Fibroblast of lung (primary cell): ENCODE measurements at regions not wholly inside any gene's neighbourhood (a gene's known extent, or its start where the extent isn't known, plus 50 kb on each side); places are given as distances from the start of the nearest gene placed in this dataset.

ENCODE experiments used
- DNase-seq, 2 donors: peaks; one replicate each; pipeline versions ENCODE4 v3.0.0 to v3.0.0-alpha.2; 2010; ENCODE audit warnings: low read depth in 2 of 2
- H2AFZ ChIP-seq: 2 replicates; pipeline ENCODE4 v1.5.1; 2012; ENCODE audit warnings: low read length, control low read depth, inconsistent platforms
- H3K27ac ChIP-seq: 2 replicates; pipeline ENCODE4 v1.5.1; 2011; ENCODE audit warnings: low read length, control low read depth; ENCODE audit not compliant: insufficient read depth
- H3K27me3 ChIP-seq: 2 replicates; pipeline ENCODE4 v1.5.1; 2011; ENCODE audit warnings: mild to moderate bottlenecking, low read length; ENCODE audit not compliant: control insufficient read depth, insufficient read depth
- H3K36me3 ChIP-seq: 2 replicates; pipeline ENCODE4 v1.5.1; 2011; ENCODE audit warnings: low read length; ENCODE audit not compliant: control insufficient read depth, insufficient read depth
- H3K4me1 ChIP-seq: 2 replicates; pipeline ENCODE4 v1.5.1; 2011; ENCODE audit warnings: low read length; ENCODE audit not compliant: control insufficient read depth, insufficient read depth; ENCODE audit errors: extremely low read depth
- H3K4me2 ChIP-seq: 2 replicates; pipeline ENCODE4 v1.5.1; 2011; ENCODE audit warnings: low read length, control low read depth; ENCODE audit not compliant: insufficient read depth; ENCODE audit errors: extremely low read depth
- H3K4me3 ChIP-seq, 4 experiments: fragments of 200-600 bp in 1 of 4; sonication (generic) in 1 of 4; replicated peaks in 1 of 4; 2 replicates each; pipeline ENCODE4 v1.5.1; 2011 to 2016; ENCODE audit warnings: low read length in 4 of 4, low read depth in 3 of 4, mild to moderate bottlenecking in 3 of 4, control low read depth in 2 of 4, inconsistent platforms in 1 of 4, mixed read lengths in 1 of 4; ENCODE audit not compliant: insufficient read depth in 1 of 4; ENCODE audit errors: control extremely low read depth in 1 of 4
- H3K79me2 ChIP-seq: 2 replicates; pipeline ENCODE4 v1.5.1; 2012; ENCODE audit warnings: mild to moderate bottlenecking, low read length, inconsistent platforms; ENCODE audit not compliant: control insufficient read depth, insufficient read depth
- H3K9ac ChIP-seq: 2 replicates; pipeline ENCODE4 v1.5.1; 2011; ENCODE audit warnings: mild to moderate bottlenecking, low read length, control low read depth; ENCODE audit not compliant: insufficient read depth
- H3K9me3 ChIP-seq: 2 replicates; pipeline ENCODE4 v1.5.1; 2012; ENCODE audit warnings: low read depth, low read length; ENCODE audit not compliant: control insufficient read depth, insufficient read depth
- H4K20me1 ChIP-seq: 2 replicates; pipeline ENCODE4 v1.5.1; 2011; ENCODE audit warnings: low read length; ENCODE audit not compliant: control insufficient read depth, insufficient read depth; ENCODE audit errors: extremely low read depth
- CTCF ChIP-seq, 2 donors: IDR thresholded peaks in 1 of 2; conservative IDR thresholded peaks in 1 of 2; 1 replicate in 1 of 2; 2 replicates in 1 of 2; pipeline ENCODE4 v1.5.1; 2011 to 2012; ENCODE audit warnings: low read length in 2 of 2, control low read depth in 1 of 2, inconsistent platforms in 1 of 2, low read depth in 1 of 2, mild to moderate bottlenecking in 1 of 2
- EZH2 ChIP-seq: IDR thresholded peaks from 2 replicates; pipeline ENCODE4 v1.5.1; 2012; ENCODE audit warnings: low read length, control low read depth, mild to moderate bottlenecking; ENCODE audit errors: missing control alignments

DNA sequence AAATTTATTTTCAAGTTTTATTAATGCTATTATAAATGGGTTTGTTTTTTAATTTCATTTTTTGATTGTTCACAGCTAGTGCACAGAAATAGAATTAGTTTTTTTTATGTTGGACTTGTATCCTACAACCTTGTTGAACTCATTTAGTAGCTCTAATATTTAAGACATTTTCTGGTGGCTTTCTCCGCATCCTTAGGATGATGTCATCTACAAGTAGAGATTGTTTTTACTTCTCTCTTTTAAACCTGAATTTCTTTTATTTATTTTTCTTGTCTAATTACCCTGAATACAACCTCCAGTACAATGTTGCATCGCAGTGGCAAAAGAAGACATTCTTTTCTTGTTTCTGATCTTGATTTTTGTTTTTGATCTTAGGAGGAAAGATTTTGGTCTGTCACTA, 142.6 kb upstream of the PRDM1 start:
- H3K4me2 ChIP-seq: no peak overlapping the region
- no peaks in the 10 kb centered on the region for H3K4me1 ChIP-seq
- no peak overlapping the region for H3K9ac ChIP-seq
- H4K20me1 ChIP-seq: no peaks in the 10 kb centered on the region
- H3K27me3 ChIP-seq: no peaks in the 10 kb centered on the region
- H3K79me2 ChIP-seq: no peaks in the 10 kb centered on the region
- H3K36me3 ChIP-seq: no peaks in the 10 kb centered on the region
- H3K9me3 ChIP-seq: no peaks in the 10 kb centered on the region
- DNase-seq: no peak
- H3K27ac ChIP-seq: no peak overlapping the region
- TF ChIP-seq EZH2: no peak
- no peak for TF ChIP-seq CTCF (conservative IDR thresholded peaks at IDR 0.05 in 1 of 2, IDR thresholded peaks at IDR 0.05 in 1 of 2; ENCODE audit: low read depth in 1 of 2, low read length in 2 of 2)
- H2AFZ ChIP-seq: no peak overlapping the region
- no peak overlapping the region for H3K4me3 ChIP-seq

- peak; percentile 6 to 20 for DNase-seq
Measured at GRCh38 chr6:105941621-105942412, 144.3 kb upstream of the PRDM1 start.

GRCh38 chr6:105940990-105941389, 145.1 kb upstream of the PRDM1 start:
- Histone ChIP-seq H4K20me1 (no peaks in the 10 kb centered on the region), H3K36me3 (no peaks in the 10 kb centered on the region), H3K9me3 (no peaks in the 10 kb centered on the region), H3K79me2 (no peaks in the 10 kb centered on the region), H3K4me1 (no peaks in the 10 kb centered on the region), H3K27ac (no peak overlapping the region), H3K27me3 (no peaks in the 10 kb centered on the region), H3K4me3 (no peak overlapping the region), H3K9ac (no peak overlapping the region), H3K4me2 (no peak overlapping the region), H2AFZ (no peak overlapping the region)
- DNase-seq: no peak
- TF ChIP-seq EZH2: no peak
- TF ChIP-seq CTCF (conservative IDR thresholded peaks at IDR 0.05 in 1 of 2, IDR thresholded peaks at IDR 0.05 in 1 of 2; ENCODE audit: low read depth in 1 of 2, low read length in 2 of 2): no peak

More at GRCh38 chr6:105941621-105942412, 144.3 kb upstream of the PRDM1 start:
- Histone ChIP-seq H3K9me3 (no peaks in the 10 kb centered on the region), H3K27me3 (no peaks in the 10 kb centered on the region), H4K20me1 (no peaks in the 10 kb centered on the region), H3K4me2 (no peak overlapping the region), H3K79me2 (no peaks in the 10 kb centered on the region), H3K4me3 (no peak overlapping the region), H2AFZ (no peak overlapping the region), H3K36me3 (no peaks in the 10 kb centered on the region), H3K4me1 (no peaks in the 10 kb centered on the region), H3K9ac (no peak overlapping the region), H3K27ac (no peak overlapping the region)
- TF ChIP-seq CTCF (conservative IDR thresholded peaks at IDR 0.05 in 1 of 2, IDR thresholded peaks at IDR 0.05 in 1 of 2; ENCODE audit: low read depth in 1 of 2, low read length in 2 of 2) (no peak), EZH2 (no peak)
